Fibroblast of pulmonary artery (primary cell): ENCODE measurements at regions not wholly inside any gene's neighbourhood (a gene's known extent, or its start where the extent isn't known, plus 50 kb on each side); places are given as distances from the start of the nearest gene placed in this dataset.
"Not testable (repeated sequence)": the region's sequence is repeated elsewhere in the genome, so short reads cannot be mapped to it uniquely, and the experiment has no call there.

Experiments
- DNase-seq: peaks from one replicate; pipeline ENCODE4 v3.0.0-alpha.2; 2010; ENCODE audit warnings: low read depth
- H3K4me3 ChIP-seq: replicated peaks from 2 replicates; pipeline ENCODE4 v1.5.1; 2011; ENCODE audit warnings: low read depth, mild to moderate bottlenecking, control low read depth, low read length, moderate library complexity
- CTCF ChIP-seq: IDR thresholded peaks from 2 replicates; pipeline ENCODE4 v1.5.1; 2011; ENCODE audit warnings: mild to moderate bottlenecking, control low read depth, low read length, inconsistent platforms; ENCODE audit errors: missing control alignments

DNA sequence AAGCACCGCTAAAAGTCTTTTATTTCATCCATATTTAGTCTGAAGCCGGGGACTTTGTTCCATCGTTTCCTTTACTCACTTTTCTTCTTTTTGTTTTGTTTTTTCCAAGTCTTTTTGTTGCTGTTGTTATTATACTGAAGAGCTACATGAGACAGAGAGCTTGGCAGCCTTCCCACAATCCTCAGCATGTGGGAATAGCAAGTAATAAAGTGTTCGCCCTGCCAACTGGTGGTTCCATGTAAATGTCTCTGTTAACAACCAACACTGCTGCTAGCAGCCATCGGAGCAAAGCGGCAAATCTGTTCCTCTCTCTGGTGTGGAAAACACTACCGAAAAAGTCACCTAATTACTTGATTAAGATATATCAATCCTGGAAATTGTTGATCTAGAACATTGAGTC, 437.8 kb upstream of the ID4 start:
- H3K4me3 ChIP-seq = no peak overlapping the region
- no peak for TF ChIP-seq CTCF
- DNase-seq = peak; percentile 59

GRCh38 chr6:19404884-19405283, 432.3 kb upstream of the ID4 start:
- DNase-seq, H3K4me3 ChIP-seq: not testable (repeated sequence)

- peak; percentile 35 for DNase-seq
- no peak overlapping the region for H3K4me3 ChIP-seq
- no peak for TF ChIP-seq CTCF
Measured at GRCh38 chr6:19408331-19408730, 428.8 kb upstream of the ID4 start.

GRCh38 chr6:19410481-19410880, 426.7 kb upstream of the ID4 start:
- no peak overlapping the region for H3K4me3 ChIP-seq
- no peak for TF ChIP-seq CTCF
- DNase-seq = peak; percentile 79

GRCh38 chr6:19413323-19413722, 423.8 kb upstream of the ID4 start:
- TF ChIP-seq CTCF = no peak
- DNase-seq = peak; percentile 63
- no peak overlapping the region for H3K4me3 ChIP-seq

GRCh38 chr6:19415605-19416326, 421.4 kb upstream of the ID4 start:
- H3K4me3 ChIP-seq = no peak overlapping the region
- no peak for TF ChIP-seq CTCF
- DNase-seq = peak; percentile 63

DNA sequence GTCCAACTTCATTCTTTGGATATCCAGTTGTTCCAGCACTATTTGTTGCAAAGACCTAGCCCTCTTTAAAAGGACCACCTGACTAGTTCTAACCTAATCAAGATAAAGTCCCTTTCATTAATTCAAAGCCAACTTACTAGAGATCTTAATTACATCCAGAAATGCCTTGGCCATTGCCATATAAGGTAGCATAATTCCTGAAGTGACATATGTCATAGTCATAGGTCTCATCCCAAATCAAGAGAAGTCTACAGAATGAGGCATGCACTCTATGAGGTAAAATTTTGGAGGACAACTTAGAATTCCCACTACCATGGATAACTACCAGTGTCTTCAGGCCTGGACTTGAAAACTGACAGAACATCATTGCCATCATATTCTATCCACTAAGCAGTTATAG, 420.4 kb upstream of the ID4 start:
- H3K4me3 ChIP-seq = no peak overlapping the region
- no peak for TF ChIP-seq CTCF
- DNase-seq = no peak

DNA sequence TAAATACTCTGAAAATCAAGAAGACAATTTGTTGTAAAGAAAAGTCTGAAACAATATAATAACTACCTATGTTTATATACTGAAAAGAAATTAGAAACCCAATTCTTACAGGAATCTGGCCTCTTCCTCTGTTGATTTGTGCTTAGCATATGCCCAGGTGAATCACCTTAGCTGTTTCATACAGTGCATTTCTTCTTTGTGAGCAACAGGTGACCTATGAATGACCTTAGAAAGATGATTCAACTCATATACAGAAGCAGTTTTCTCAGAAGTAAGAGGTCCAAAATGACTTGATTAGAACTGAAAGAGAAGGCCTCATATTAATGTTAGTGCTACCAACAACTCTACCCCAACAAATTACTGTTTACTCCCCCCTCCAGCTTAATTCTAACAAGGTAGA, 419.5 kb upstream of the ID4 start:
- peak; percentile 33 for DNase-seq
- no peak for TF ChIP-seq CTCF
- H3K4me3 ChIP-seq = no peak overlapping the region
